ENCODE measurements at regions not wholly inside any gene's neighbourhood (a gene's known extent, or its start where the extent isn't known, plus 50 kb on each side); places are given as distances from the start of the nearest gene placed in this dataset.

- DNase-seq (ENCODE audit: low read depth): no peak
Observed at GRCh38 chrX:51798701-51799100, 55.5 kb downstream of the GSPT2 start.

GRCh38 chrX:51802917-51803688, 59.9 kb downstream of the GSPT2 start:
- DNase-seq (ENCODE audit: low read depth): peak; percentile 35

GRCh38 chrX:51803833-51804232, 60.6 kb downstream of the GSPT2 start:
- no peak for DNase-seq (ENCODE audit: low read depth)

- DNase-seq (ENCODE audit: low read depth): no peak
Observed at GRCh38 chrX:51804741-51805140, 61.5 kb downstream of the GSPT2 start.

GRCh38 chrX:51813886-51814460, 70.7 kb downstream of the GSPT2 start:
- DNase-seq (ENCODE audit: low read depth): no peak

- no peak for DNase-seq (ENCODE audit: low read depth)
Observed at GRCh38 chrX:51824061-51824460, 69.4 kb upstream of the MAGED1 start.

GRCh38 chrX:51825436-51825835, 68.0 kb upstream of the MAGED1 start:
- no peak for DNase-seq (ENCODE audit: low read depth)

GRCh38 chrX:51834076-51834475, 59.3 kb upstream of the MAGED1 start:
- DNase-seq (ENCODE audit: low read depth): no peak

GRCh38 chrX:51836823-51837222, 56.6 kb upstream of the MAGED1 start:
- no peak for DNase-seq (ENCODE audit: low read depth)

- no peak for DNase-seq (ENCODE audit: low read depth)
Observed at GRCh38 chrX:51837451-51837850, 56.0 kb upstream of the MAGED1 start.

- DNase-seq (ENCODE audit: low read depth): no peak
Observed at GRCh38 chrX:51837921-51838320, 55.5 kb upstream of the MAGED1 start.

Measured in stimulated activated CD8-positive, alpha-beta memory T cell treated with anti-CD3 and anti-CD28 coated beads, Interleukin-4, amount 100 ng/mL, for 24 hours (primary cell).